GM20000 (cell line): ENCODE measurements at regions not wholly inside any gene's neighbourhood (a gene's known extent, or its start where the extent isn't known, plus 50 kb on each side); places are given as distances from the start of the nearest gene placed in this dataset.

Source experiments
- DNase-seq: peaks from one replicate; pipeline ENCODE4 v3.0.0; 2012; ENCODE audit warnings: low spot score
- TF ChIP-seq, protein P1 (sequence below): IDR thresholded peaks from 2 replicates; pipeline ENCODE4 v1.5.1; 2012; ENCODE audit warnings: mild to moderate bottlenecking, control low read depth; ENCODE audit errors: extremely low read depth, missing control alignments

GRCh38 chr4:117814277-117815246, 219.7 kb upstream of the NDST3 start:
- TF ChIP-seq, protein P1, sequence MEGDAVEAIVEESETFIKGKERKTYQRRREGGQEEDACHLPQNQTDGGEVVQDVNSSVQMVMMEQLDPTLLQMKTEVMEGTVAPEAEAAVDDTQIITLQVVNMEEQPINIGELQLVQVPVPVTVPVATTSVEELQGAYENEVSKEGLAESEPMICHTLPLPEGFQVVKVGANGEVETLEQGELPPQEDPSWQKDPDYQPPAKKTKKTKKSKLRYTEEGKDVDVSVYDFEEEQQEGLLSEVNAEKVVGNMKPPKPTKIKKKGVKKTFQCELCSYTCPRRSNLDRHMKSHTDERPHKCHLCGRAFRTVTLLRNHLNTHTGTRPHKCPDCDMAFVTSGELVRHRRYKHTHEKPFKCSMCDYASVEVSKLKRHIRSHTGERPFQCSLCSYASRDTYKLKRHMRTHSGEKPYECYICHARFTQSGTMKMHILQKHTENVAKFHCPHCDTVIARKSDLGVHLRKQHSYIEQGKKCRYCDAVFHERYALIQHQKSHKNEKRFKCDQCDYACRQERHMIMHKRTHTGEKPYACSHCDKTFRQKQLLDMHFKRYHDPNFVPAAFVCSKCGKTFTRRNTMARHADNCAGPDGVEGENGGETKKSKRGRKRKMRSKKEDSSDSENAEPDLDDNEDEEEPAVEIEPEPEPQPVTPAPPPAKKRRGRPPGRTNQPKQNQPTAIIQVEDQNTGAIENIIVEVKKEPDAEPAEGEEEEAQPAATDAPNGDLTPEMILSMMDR, result no peak
- DNase-seq, result no peak

DNA sequence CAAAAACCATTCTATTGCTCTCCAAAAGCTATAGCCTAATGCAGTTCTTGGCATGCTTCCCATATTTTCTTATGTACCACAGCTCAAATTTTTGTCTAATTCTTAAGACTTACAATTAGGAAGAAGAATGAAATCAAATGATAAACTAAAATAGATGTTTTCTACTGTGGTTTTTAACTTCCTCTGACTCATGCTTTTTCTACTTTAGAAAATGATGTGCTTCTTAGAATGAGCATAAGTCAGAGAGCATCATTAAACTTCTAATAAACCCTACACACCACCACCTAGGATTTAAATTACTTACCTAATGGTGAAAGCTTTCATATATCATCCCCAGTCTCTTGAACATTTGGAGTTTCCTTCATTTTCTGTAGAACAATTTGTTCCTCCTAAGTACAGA, 217.0 kb upstream of the NDST3 start:
- TF ChIP-seq, protein P1, result no peak
- DNase-seq, result no peak

DNA sequence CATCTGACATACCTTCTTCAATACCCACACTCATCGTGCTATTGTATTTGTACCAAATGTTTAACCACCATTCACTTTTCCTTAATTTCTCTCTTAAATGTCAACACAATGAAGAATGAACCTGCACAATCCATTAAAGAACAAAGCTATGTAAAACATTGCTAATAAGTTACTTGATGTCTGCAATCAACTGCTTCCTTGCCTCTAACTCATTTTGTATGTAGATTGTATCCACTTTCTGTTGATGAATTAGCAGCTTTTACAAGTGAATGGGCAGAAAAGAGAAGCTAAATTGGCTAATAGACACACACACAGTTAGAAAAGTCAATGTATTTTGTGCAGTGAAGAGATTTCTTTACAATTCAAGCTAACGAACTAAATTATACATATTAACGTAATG, 212.5 kb upstream of the NDST3 start:
- DNase-seq, result no peak
- TF ChIP-seq, protein P1, result no peak

- TF ChIP-seq, protein P1, result no peak
- no peak for DNase-seq
Observed at GRCh38 chr4:117823388-117823787, 210.9 kb upstream of the NDST3 start.

DNA sequence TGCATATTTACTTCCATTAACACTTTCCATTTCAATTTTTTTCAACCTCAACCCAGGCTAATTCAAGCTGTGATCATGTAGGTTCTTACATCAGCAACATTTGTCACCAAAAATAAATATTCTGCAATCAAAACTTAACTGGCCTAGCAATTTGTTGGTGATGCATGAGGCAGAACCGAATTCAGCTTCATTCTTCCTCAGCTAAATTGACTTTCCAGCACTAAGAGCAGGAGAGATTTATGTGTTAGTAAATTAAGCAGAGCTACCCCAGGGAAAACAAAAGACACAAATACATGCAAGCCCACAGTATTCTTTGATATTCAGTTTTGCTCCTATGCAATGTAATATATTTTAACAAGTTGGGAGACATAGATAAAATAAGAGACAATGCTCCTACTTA, 208.7 kb upstream of the NDST3 start:
- TF ChIP-seq, protein P1, result no peak
- DNase-seq, result no peak

GRCh38 chr4:117831060-117831683, 203.1 kb upstream of the NDST3 start:
- TF ChIP-seq, protein P1, result no peak
- DNase-seq, result no peak

GRCh38 chr4:117835566-117835965, 198.7 kb upstream of the NDST3 start:
- TF ChIP-seq, protein P1, result no peak
- DNase-seq, result no peak
